Common myeloid progenitor, CD34-positive (primary cell): ENCODE measurements at regions not wholly inside any gene's neighbourhood (a gene's known extent, or its start where the extent isn't known, plus 50 kb on each side); places are given as distances from the start of the nearest gene placed in this dataset.
A peak's percentile ranks its signal among the peaks of the same experiment; 100 is the strongest.

ENCODE experiments used
- CTCF ChIA-PET: fragments of 350-600 bp; sonication (Branson Sonifier 250); formaldehyde crosslinking; loops from one replicate; lab custom pipeline; 2021; ENCODE audit warnings: antibody characterized with exemption; lab: Charles Lee
- POLR2A ChIA-PET: fragments of 350-600 bp; sonication (Branson Sonifier 250); formaldehyde crosslinking; loops from one replicate; lab custom pipeline; 2021; ENCODE audit warnings: antibody characterized with exemption; lab: Charles Lee
- DNase-seq, 3 donors: peaks; one replicate each; pipeline versions ENCODE4 v3.0.0 to v3.0.0-alpha.2; 2013
- H3K27ac ChIP-seq, 2 experiments: 1 replicate in 1 of 2; 2 replicates in 1 of 2; pipeline ENCODE4 v1.7.0; 2013; ENCODE audit warnings: inconsistent platforms in 2 of 2, low read length in 2 of 2, mild to moderate bottlenecking in 2 of 2, low read depth in 1 of 2, moderate library complexity in 1 of 2; ENCODE audit not compliant: severe bottlenecking in 2 of 2, insufficient read depth in 1 of 2, poor library complexity in 1 of 2
- H3K27me3 ChIP-seq, 5 experiments: replicated peaks in 2 of 5; 1 replicate in 3 of 5; 2 replicates in 2 of 5; pipeline versions ENCODE4 v1.6.1 to v1.7.0; 2013; ENCODE audit warnings: low read length in 4 of 5, mild to moderate bottlenecking in 2 of 5, moderate library complexity in 2 of 5, inconsistent platforms in 1 of 5; ENCODE audit not compliant: insufficient read depth in 5 of 5, control insufficient read depth in 4 of 5
- H3K36me3 ChIP-seq, 4 experiments: 1 replicate in 2 of 4; 2 replicates in 2 of 4; pipeline versions ENCODE4 v1.6.1 to v1.7.0; 2013; ENCODE audit warnings: low read length in 3 of 4, control low read depth in 1 of 4, mild to moderate bottlenecking in 1 of 4; ENCODE audit not compliant: control insufficient read depth in 4 of 4, insufficient read depth in 4 of 4
- H3K4me1 ChIP-seq, 4 experiments: 1 replicate in 3 of 4; 2 replicates in 1 of 4; pipeline versions ENCODE4 v1.6.1 to v1.7.1; 2013; ENCODE audit warnings: low read length in 3 of 4, mild to moderate bottlenecking in 3 of 4, control low read depth in 1 of 4, inconsistent platforms in 1 of 4, moderate library complexity in 1 of 4; ENCODE audit not compliant: control insufficient read depth in 4 of 4, insufficient read depth in 4 of 4; ENCODE audit errors: control extremely low read depth in 1 of 4
- H3K4me3 ChIP-seq, 7 experiments: 1 replicate in 4 of 7; 2 replicates in 3 of 7; pipeline versions ENCODE4 v1.5.1 to v1.7.0; 2013; ENCODE audit warnings: mild to moderate bottlenecking in 7 of 7, low read length in 6 of 7, moderate library complexity in 6 of 7, inconsistent platforms in 2 of 7, low read depth in 2 of 7, control low read depth in 1 of 7; ENCODE audit not compliant: insufficient read depth in 4 of 7, control insufficient read depth in 1 of 7; ENCODE audit errors: extremely low read depth in 1 of 7
- H3K9me3 ChIP-seq, 5 experiments: 1 replicate in 4 of 5; 2 replicates in 1 of 5; pipeline versions ENCODE4 v1.6.1 to v1.7.1; 2013; ENCODE audit warnings: low read length in 4 of 5, mild to moderate bottlenecking in 2 of 5, inconsistent platforms in 1 of 5, low read depth in 1 of 5, moderate library complexity in 1 of 5; ENCODE audit not compliant: control insufficient read depth in 4 of 5, insufficient read depth in 2 of 5; ENCODE audit errors: control extremely low read depth in 1 of 5
- WGBS: methylation state at CpG from one replicate; pipeline ENCODE4 v1.1.5; 2013; ENCODE audit not compliant: insufficient coverage; 5-methylcytosine and 5-hydroxymethylcytosine counted together

GRCh38 chrX:4841216-4841745, 1127.8 kb upstream of the PRKX start:
- Histone ChIP-seq H3K36me3 (no peaks in the 10 kb centered on the region), H3K4me3 (no peak overlapping the region), H3K27ac (no peak overlapping the region), H3K9me3 (no peaks in the 10 kb centered on the region), H3K27me3 (no peaks in the 10 kb centered on the region), H3K4me1 (no peaks in the 10 kb centered on the region)
- DNase-seq = no peak
- CTCF ChIA-PET = no interaction called here
- POLR2A ChIA-PET = no interaction called here
- 57% methylated on average over 1 of the region's 2 CpGs for WGBS

- no peaks in the 10 kb centered on the region for H3K4me1 ChIP-seq
- no CpG with 5 or more reads among the region's 1 CpG for WGBS
Observed at GRCh38 chrX:4831574-4831973, 1118.1 kb upstream of the PRKX start.

GRCh38 chrX:4830880-4831557, 1117.6 kb upstream of the PRKX start:
- ChIA-PET CTCF (no interaction called here), POLR2A (no interaction called here)
- Histone ChIP-seq H3K4me3 (no peak overlapping the region), H3K4me1 (no peaks in the 10 kb centered on the region), H3K9me3 (peaks cover 0 to 3% (median 0%) of the 10 kb centered on the region in 5 experiments), H3K27me3 (no peaks in the 10 kb centered on the region), H3K27ac (no peak overlapping the region), H3K36me3 (no peaks in the 10 kb centered on the region)
- 94% methylated on average over 8 of the region's 9 CpGs for WGBS
- DNase-seq = no peak

More at GRCh38 chrX:4831574-4831973, 1118.1 kb upstream of the PRKX start:
- Histone ChIP-seq H3K27me3 (no peaks in the 10 kb centered on the region), H3K4me3 (no peak overlapping the region), H3K9me3 (peaks cover 0 to 3% (median 0%) of the 10 kb centered on the region in 5 experiments), H3K27ac (no peak overlapping the region), H3K36me3 (no peaks in the 10 kb centered on the region)
- POLR2A ChIA-PET = no interaction called here
- CTCF ChIA-PET = no interaction called here
- no peak for DNase-seq

- Histone ChIP-seq H3K27ac (no peak overlapping the region), H3K9me3 (no peaks in the 10 kb centered on the region), H3K36me3 (no peaks in the 10 kb centered on the region), H3K4me3 (no peak overlapping the region), H3K4me1 (no peaks in the 10 kb centered on the region), H3K27me3 (no peaks in the 10 kb centered on the region)
- ChIA-PET POLR2A (no interaction called here), CTCF (no interaction called here)
- 83% methylated on average over 1 of the region's 3 CpGs for WGBS
- DNase-seq = peak in 2 of 3 donors; percentile 9 to 13
Observed at GRCh38 chrX:4825550-4825949, 1112.1 kb upstream of the PRKX start.

GRCh38 chrX:4809571-4809970, 1096.1 kb upstream of the PRKX start:
- peaks cover 0 to 5% (median 0%) of the 10 kb centered on the region in 5 experiments for H3K9me3 ChIP-seq
- no peak overlapping the region for H3K27ac ChIP-seq
- POLR2A ChIA-PET = no interaction called here
- H3K4me1 ChIP-seq = peaks cover 0 to 3% (median 0%) of the 10 kb centered on the region in 4 experiments
- H3K27me3 ChIP-seq = no peaks in the 10 kb centered on the region
- CTCF ChIA-PET = no interaction called here
- no peaks in the 10 kb centered on the region for H3K36me3 ChIP-seq
- WGBS = no CpG with 5 or more reads among the region's 4 CpGs
- no peak overlapping the region for H3K4me3 ChIP-seq
- no peak for DNase-seq

- no peak overlapping the region for H3K27ac ChIP-seq
- H3K9me3 ChIP-seq = peaks cover 0 to 5% (median 0%) of the 10 kb centered on the region in 5 experiments
- H3K4me3 ChIP-seq = no peak overlapping the region
- peak in 1 of 3 donors; percentile 37 for DNase-seq
- ChIA-PET CTCF (no interaction called here), POLR2A (no interaction called here)
- no peaks in the 10 kb centered on the region for H3K36me3 ChIP-seq
- peaks cover 0 to 3% (median 0%) of the 10 kb centered on the region in 4 experiments for H3K4me1 ChIP-seq
- WGBS = 97% methylated on average over 3 of the region's 4 CpGs
- H3K27me3 ChIP-seq = no peaks in the 10 kb centered on the region
Observed at GRCh38 chrX:4805502-4805901, 1092.1 kb upstream of the PRKX start.

- no peak for DNase-seq
- WGBS = 100% methylated on average over 1 of the region's 4 CpGs
- CTCF ChIA-PET = no interaction called here
- Histone ChIP-seq H3K36me3 (no peaks in the 10 kb centered on the region), H3K27ac (no peak overlapping the region), H3K4me1 (no peaks in the 10 kb centered on the region), H3K4me3 (no peak overlapping the region), H3K9me3 (peaks cover 0 to 5% (median 0%) of the 10 kb centered on the region in 5 experiments), H3K27me3 (no peaks in the 10 kb centered on the region)
- POLR2A ChIA-PET = no interaction called here
Observed at GRCh38 chrX:4800756-4801155, 1087.3 kb upstream of the PRKX start.
